ENCODE measurements at regions not wholly inside any gene's neighbourhood (a gene's known extent, or its start where the extent isn't known, plus 50 kb on each side); places are given as distances from the start of the nearest gene placed in this dataset.
"Not testable (repeated sequence)": the region's sequence is repeated elsewhere in the genome, so short reads cannot be mapped to it uniquely, and the experiment has no call there.

- no peak for TF ChIP-seq CTCF (IDR thresholded peaks at IDR 0.05)
- DNase-seq (ENCODE audit: low spot score) = no peak
- no peak for ATAC-seq (ENCODE audit: low FRiP score)
Measured at GRCh38 chr6:4264601-4265000, 129.2 kb upstream of the ECI2 start.

DNA sequence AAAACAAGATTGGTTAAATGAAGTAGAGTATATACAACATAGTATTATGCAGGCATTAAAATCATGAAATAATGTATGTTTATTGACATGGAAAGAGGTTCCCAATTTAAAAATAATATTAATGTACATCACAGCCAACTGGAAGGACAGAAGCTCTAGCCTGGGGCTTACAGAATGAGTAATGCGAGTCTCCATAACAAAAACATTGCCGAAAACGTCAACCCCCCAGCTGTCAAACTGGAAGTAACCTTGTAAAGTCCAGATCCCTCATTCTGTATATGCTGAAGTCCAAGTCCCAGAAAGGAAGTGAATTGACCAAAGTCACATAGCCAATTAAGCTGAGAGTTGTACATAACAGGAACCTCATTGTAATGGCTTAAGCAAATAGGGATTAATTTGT, 128.7 kb upstream of the ECI2 start:
- TF ChIP-seq CTCF (IDR thresholded peaks at IDR 0.05) = no peak
- ATAC-seq (ENCODE audit: low FRiP score) (no peak), DNase-seq (ENCODE audit: low spot score) (no peak)

- no peak for DNase-seq (ENCODE audit: low spot score)
- TF ChIP-seq CTCF (IDR thresholded peaks at IDR 0.05) = no peak
- no peak for ATAC-seq (ENCODE audit: low FRiP score)
Measured at GRCh38 chr6:4262526-4262925, 127.2 kb upstream of the ECI2 start.

GRCh38 chr6:4259391-4259790, 124.0 kb upstream of the ECI2 start:
- TF ChIP-seq CTCF (IDR thresholded peaks at IDR 0.05) = no peak
- ATAC-seq (ENCODE audit: low FRiP score) = no peak
- DNase-seq (ENCODE audit: low spot score) = no peak

DNA sequence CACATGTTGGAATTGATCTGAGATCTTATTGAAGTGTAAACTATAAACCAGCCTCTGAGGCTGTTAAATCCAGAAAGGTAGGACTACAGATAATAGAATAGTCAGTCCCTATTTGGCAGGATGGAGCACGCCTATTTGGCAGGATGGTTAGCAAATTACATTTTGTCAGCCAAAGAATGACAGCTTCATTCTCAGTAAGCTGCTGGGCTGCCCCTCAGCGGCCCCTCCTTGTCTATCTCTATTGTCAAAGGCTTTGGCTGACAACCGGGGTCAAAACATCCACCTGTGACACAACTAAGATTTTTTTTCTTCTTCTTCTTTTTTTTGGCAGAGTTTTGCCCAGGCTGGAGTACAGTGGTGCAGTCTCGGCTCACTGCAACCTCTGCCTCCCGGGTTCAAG, 123.4 kb upstream of the ECI2 start:
- no peak for ATAC-seq (ENCODE audit: low FRiP score)
- DNase-seq (ENCODE audit: low spot score) = no peak
- TF ChIP-seq CTCF (IDR thresholded peaks at IDR 0.05) = no peak

DNA sequence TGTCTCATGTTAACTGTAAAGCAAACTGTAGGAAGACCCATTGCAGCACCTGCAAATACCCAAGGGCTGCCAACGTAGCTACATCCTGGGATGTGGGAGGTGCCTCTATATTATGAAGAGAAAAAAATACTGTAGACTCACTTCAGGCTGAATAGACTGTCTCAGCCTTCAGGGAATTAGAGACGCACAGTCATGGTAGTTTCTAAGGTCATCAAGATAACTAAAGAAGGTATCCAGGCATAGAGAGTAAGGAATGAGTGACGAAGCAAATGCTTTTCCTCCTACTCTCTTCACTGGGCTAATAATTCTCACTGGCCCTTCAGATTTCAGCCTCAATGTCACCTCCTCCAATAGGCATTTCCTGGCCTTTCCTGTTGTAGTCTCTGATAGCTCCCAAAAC, 121.6 kb upstream of the ECI2 start:
- no peak for ATAC-seq (ENCODE audit: low FRiP score)
- DNase-seq (ENCODE audit: low spot score) = no peak
- no peak for TF ChIP-seq CTCF (IDR thresholded peaks at IDR 0.05)

GRCh38 chr6:4253604-4254231, 118.3 kb upstream of the ECI2 start:
- DNase-seq (ENCODE audit: low spot score) = no peak
- TF ChIP-seq CTCF (IDR thresholded peaks at IDR 0.05) = no peak
- ATAC-seq (ENCODE audit: low FRiP score) = peak; percentile 51

DNA sequence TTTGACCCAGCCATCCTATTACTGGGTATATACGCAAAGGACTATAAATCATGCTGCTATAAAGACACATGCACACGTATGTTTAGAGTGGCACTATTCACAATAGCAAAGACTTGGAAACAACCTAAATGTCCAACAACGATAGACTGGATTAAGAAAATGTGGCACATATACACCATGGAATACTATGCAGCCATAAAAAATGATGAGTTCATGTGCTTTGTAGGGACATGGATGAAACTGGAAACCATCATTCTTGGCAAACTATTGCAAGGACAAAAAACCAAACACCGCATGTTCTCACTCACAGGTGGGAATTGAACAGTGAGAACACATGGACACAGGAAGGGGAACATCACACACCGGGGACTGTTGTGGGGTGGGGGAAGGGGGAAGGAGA, 117.1 kb upstream of the ECI2 start:
- not testable (repeated sequence) for ATAC-seq (ENCODE audit: low FRiP score); DNase-seq (ENCODE audit: low spot score)
